Posterior cingulate gyrus (tissue), 11 donors: ENCODE measurements at regions not wholly inside any gene's neighbourhood (a gene's known extent, or its start where the extent isn't known, plus 50 kb on each side); places are given as distances from the start of the nearest gene placed in this dataset.

Source experiments
- DNase-seq, 10 donors: peaks; one replicate each; pipeline versions ENCODE4 v3.0.0 to v3.0.0-alpha.2; 2020 to 2021; ENCODE audit warnings: mixed read lengths in 3 of 10
- intact Hi-C: fragments of 100-400 bp; cut with DNase I; formaldehyde crosslinking; loops from one replicate; pipeline ENCODE4 v1.15.1; 2023

GRCh38 chr15:61640756-61641155 lies 411.7 kb upstream of the RORA start:
- intact Hi-C loops: no loop called here
- no peak for DNase-seq

GRCh38 chr15:61639491-61639890 lies 410.4 kb upstream of the RORA start:
- intact Hi-C loops: no loop called here
- no peak for DNase-seq

- DNase-seq: no peak
- intact Hi-C loops: no loop called here
These were observed 405.7 kb upstream of the RORA start for GRCh38 chr15:61634837-61635236.

- intact Hi-C loops: no loop called here
- DNase-seq: no peak
These were observed 404.8 kb upstream of the RORA start for GRCh38 chr15:61633951-61634350.

GRCh38 chr15:61629269-61629668 lies 400.2 kb upstream of the RORA start:
- no peak for DNase-seq
- intact Hi-C loops: no loop called here

- DNase-seq: no peak
- intact Hi-C loops: no loop called here
These were observed 395.8 kb upstream of the RORA start for GRCh38 chr15:61624950-61625349.

GRCh38 chr15:61623746-61624145 lies 394.6 kb upstream of the RORA start:
- DNase-seq: no peak
- intact Hi-C loops: no loop called here

- intact Hi-C loops: no loop called here
- DNase-seq: no peak
These were observed 392.8 kb upstream of the RORA start for GRCh38 chr15:61621865-61622264.

GRCh38 chr15:61621146-61621545 lies 392.0 kb upstream of the RORA start:
- peak in 5 of 10 donors; percentile 33 to 89 (median 36) for DNase-seq
- intact Hi-C loops: no loop called here

- intact Hi-C loops: no loop called here
- DNase-seq: no peak
These were observed 391.0 kb upstream of the RORA start for GRCh38 chr15:61620151-61620550.

- no peak for DNase-seq
- intact Hi-C loops: no loop called here
These were observed 384.6 kb upstream of the RORA start for GRCh38 chr15:61613729-61614128.

GRCh38 chr15:61613138-61613537 lies 384.0 kb upstream of the RORA start:
- no peak for DNase-seq

GRCh38 chr15:61612111-61612510 lies 383.0 kb upstream of the RORA start:
- intact Hi-C loops: no loop called here
- DNase-seq: no peak

More at GRCh38 chr15:61613138-61613537, 384.0 kb upstream of the RORA start:
- intact Hi-C loops: no loop called here

GRCh38 chr15:61605343-61605742 lies 376.2 kb upstream of the RORA start:
- intact Hi-C loops: no loop called here
- DNase-seq: no peak

GRCh38 chr15:61598655-61599054 lies 369.6 kb upstream of the RORA start:
- intact Hi-C loops: no loop called here
- peak in 3 of 10 donors; percentile 21 to 83 (median 67) for DNase-seq

- DNase-seq: no peak
- intact Hi-C loops: no loop called here
These were observed 355.3 kb upstream of the RORA start for GRCh38 chr15:61584410-61584809.

- intact Hi-C loops: no loop called here
These were observed 353.0 kb upstream of the RORA start for GRCh38 chr15:61582092-61582491.

GRCh38 chr15:61575597-61575996 lies 346.5 kb upstream of the RORA start:
- DNase-seq: no peak
- intact Hi-C loops: no loop called here

More at GRCh38 chr15:61582092-61582491, 353.0 kb upstream of the RORA start:
- DNase-seq: no peak

GRCh38 chr15:61571026-61571425 lies 341.9 kb upstream of the RORA start:
- intact Hi-C loops: no loop called here
- no peak for DNase-seq

GRCh38 chr15:61564785-61565184 lies 335.7 kb upstream of the RORA start:
- intact Hi-C loops: no loop called here
- DNase-seq: no peak

GRCh38 chr15:61558172-61559136 lies 329.4 kb upstream of the RORA start:
- intact Hi-C loops: no loop called here
- no peak for DNase-seq

GRCh38 chr15:61556037-61556648 lies 327.0 kb upstream of the RORA start:
- DNase-seq: no peak
- intact Hi-C loops: no loop called here
